ENCODE measurements at regions not wholly inside any gene's neighbourhood (a gene's known extent, or its start where the extent isn't known, plus 50 kb on each side); places are given as distances from the start of the nearest gene placed in this dataset.

GRCh38 chr7:113321201-113321600 lies 202.8 kb upstream of the SMIM30 start:
- no peak overlapping the region for H3K27ac Mint-ChIP-seq (ENCODE audit: unreplicated experiment)
- no peak for TF ChIP-seq CTCF (IDR thresholded peaks at IDR 0.05; ENCODE audit: unreplicated experiment)
- H3K4me1 Mint-ChIP-seq (ENCODE audit: low read depth, unreplicated experiment) = no peaks in the 10 kb centered on the region

GRCh38 chr7:113320419-113320818 lies 202.1 kb upstream of the SMIM30 start:
- TF ChIP-seq CTCF (IDR thresholded peaks at IDR 0.05; ENCODE audit: unreplicated experiment) = no peak
- Mint-ChIP-seq H3K9me3 (ENCODE audit: low read depth, unreplicated experiment) (peaks cover 8% of the 10 kb centered on the region), H3K4me3 (ENCODE audit: low read depth, unreplicated experiment) (no peak overlapping the region), H3K4me1 (ENCODE audit: low read depth, unreplicated experiment) (no peaks in the 10 kb centered on the region), H3K27ac (ENCODE audit: unreplicated experiment) (no peak overlapping the region), H3K36me3 (ENCODE audit: insufficient read depth, unreplicated experiment) (no peaks in the 10 kb centered on the region), H3K27me3 (ENCODE audit: unreplicated experiment) (no peaks in the 10 kb centered on the region)
- no TSS peak for BruUV-seq (replicated peaks)
- CTCF ChIA-PET = no interaction called here
- DNase-seq = no peak
- intact Hi-C loops (cut with micrococcal nuclease; ENCODE audit: unreplicated experiment) = no loop called here

More at GRCh38 chr7:113321201-113321600, 202.8 kb upstream of the SMIM30 start:
- CTCF ChIA-PET = no interaction called here
- no TSS peak for BruUV-seq (replicated peaks)
- no peaks in the 10 kb centered on the region for H3K27me3 Mint-ChIP-seq (ENCODE audit: unreplicated experiment)
- peaks cover 8% of the 10 kb centered on the region for H3K9me3 Mint-ChIP-seq (ENCODE audit: low read depth, unreplicated experiment)
- intact Hi-C loops (cut with micrococcal nuclease; ENCODE audit: unreplicated experiment) = no loop called here
- H3K36me3 Mint-ChIP-seq (ENCODE audit: insufficient read depth, unreplicated experiment) = no peaks in the 10 kb centered on the region
- no peak for DNase-seq
- no peak overlapping the region for H3K4me3 Mint-ChIP-seq (ENCODE audit: low read depth, unreplicated experiment)

GRCh38 chr7:113314594-113314993 lies 196.2 kb upstream of the SMIM30 start:
- H3K27me3 Mint-ChIP-seq (ENCODE audit: unreplicated experiment) = no peaks in the 10 kb centered on the region
- H3K9me3 Mint-ChIP-seq (ENCODE audit: low read depth, unreplicated experiment) = peaks cover 3% of the 10 kb centered on the region
- intact Hi-C loops (cut with micrococcal nuclease; ENCODE audit: unreplicated experiment) = no loop called here
- BruUV-seq (replicated peaks) = no TSS peak
- no peak for TF ChIP-seq CTCF (IDR thresholded peaks at IDR 0.05; ENCODE audit: unreplicated experiment)
- H3K36me3 Mint-ChIP-seq (ENCODE audit: insufficient read depth, unreplicated experiment) = no peaks in the 10 kb centered on the region
- H3K4me1 Mint-ChIP-seq (ENCODE audit: low read depth, unreplicated experiment) = no peaks in the 10 kb centered on the region
- no peak for DNase-seq
- no peak overlapping the region for H3K4me3 Mint-ChIP-seq (ENCODE audit: low read depth, unreplicated experiment)
- CTCF ChIA-PET = no interaction called here
- no peak overlapping the region for H3K27ac Mint-ChIP-seq (ENCODE audit: unreplicated experiment)

- H3K4me1 Mint-ChIP-seq (ENCODE audit: low read depth, unreplicated experiment) = no peaks in the 10 kb centered on the region
- H3K36me3 Mint-ChIP-seq (ENCODE audit: insufficient read depth, unreplicated experiment) = no peaks in the 10 kb centered on the region
- H3K4me3 Mint-ChIP-seq (ENCODE audit: low read depth, unreplicated experiment) = no peak overlapping the region
- no peak for TF ChIP-seq CTCF (IDR thresholded peaks at IDR 0.05; ENCODE audit: unreplicated experiment)
- peaks cover 13% of the 10 kb centered on the region for H3K9me3 Mint-ChIP-seq (ENCODE audit: low read depth, unreplicated experiment)
- no peak overlapping the region for H3K27ac Mint-ChIP-seq (ENCODE audit: unreplicated experiment)
- CTCF ChIA-PET = no interaction called here
- DNase-seq = no peak
- intact Hi-C loops (cut with micrococcal nuclease; ENCODE audit: unreplicated experiment) = no loop called here
- no TSS peak for BruUV-seq (replicated peaks)
- no peaks in the 10 kb centered on the region for H3K27me3 Mint-ChIP-seq (ENCODE audit: unreplicated experiment)
These were observed 190.0 kb upstream of the SMIM30 start for GRCh38 chr7:113308399-113308798.

- CTCF ChIA-PET = no interaction called here
- no peaks in the 10 kb centered on the region for H3K27me3 Mint-ChIP-seq (ENCODE audit: unreplicated experiment)
- DNase-seq = no peak
- no peak overlapping the region for H3K27ac Mint-ChIP-seq (ENCODE audit: unreplicated experiment)
- no peaks in the 10 kb centered on the region for H3K36me3 Mint-ChIP-seq (ENCODE audit: insufficient read depth, unreplicated experiment)
- intact Hi-C loops (cut with micrococcal nuclease; ENCODE audit: unreplicated experiment) = no loop called here
- no peak for TF ChIP-seq CTCF (IDR thresholded peaks at IDR 0.05; ENCODE audit: unreplicated experiment)
- H3K4me3 Mint-ChIP-seq (ENCODE audit: low read depth, unreplicated experiment) = no peak overlapping the region
- H3K9me3 Mint-ChIP-seq (ENCODE audit: low read depth, unreplicated experiment) = peaks cover 16% of the 10 kb centered on the region
- BruUV-seq (replicated peaks) = no TSS peak
- no peaks in the 10 kb centered on the region for H3K4me1 Mint-ChIP-seq (ENCODE audit: low read depth, unreplicated experiment)
These were observed 188.8 kb upstream of the SMIM30 start for GRCh38 chr7:113307147-113307546.

Measured in Calu3 (cell line).